Vagina (tissue), 2 donors: ENCODE measurements at regions not wholly inside any gene's neighbourhood (a gene's known extent, or its start where the extent isn't known, plus 50 kb on each side); places are given as distances from the start of the nearest gene placed in this dataset.

Experiments used
- DNase-seq, 2 donors: peaks; one replicate each; pipeline ENCODE4 v3.0.0-alpha.2; 2017; ENCODE audit errors: extremely low spot score in 2 of 2
- H3K27ac ChIP-seq: fragments of 200-600 bp; sonication (generic); one replicate; pipeline ENCODE4 v1.5.1; 2019
- H3K27me3 ChIP-seq: fragments of 200-600 bp; sonication (generic); one replicate; pipeline ENCODE4 v1.5.1; 2019
- H3K36me3 ChIP-seq, 2 donors: fragments of 200-600 bp; sonication (generic); one replicate each; pipeline ENCODE4 v1.5.1; 2017 to 2019
- H3K4me1 ChIP-seq: fragments of 200-600 bp; sonication (generic); one replicate; pipeline ENCODE4 v1.5.1; 2019
- H3K4me3 ChIP-seq, 2 donors: fragments of 200-600 bp; sonication (generic); 1 replicate in 1 of 2; 2 replicates in 1 of 2; pipeline ENCODE4 v1.5.1; 2016 to 2019
- H3K9me3 ChIP-seq: fragments of 200-600 bp; sonication (generic); one replicate; pipeline ENCODE4 v1.5.1; 2019
- CTCF ChIP-seq, 3 experiments: fragments of 450-650 bp in 2 of 3; fragments of 200-600 bp in 1 of 3; sonication (generic) in 1 of 3; IDR thresholded peaks; one replicate each; pipeline ENCODE4 v1.5.1; 2017 to 2019; ENCODE audit warnings: antibody characterized with exemption in 3 of 3, mild to moderate bottlenecking in 2 of 3, moderate library complexity in 2 of 3
- POLR2A ChIP-seq, 2 donors: fragments of 450-650 bp; IDR thresholded peaks; one replicate each; pipeline ENCODE4 v1.6.1; 2017; ENCODE audit warnings: antibody characterized with exemption in 2 of 2, mild to moderate bottlenecking in 2 of 2, moderate library complexity in 2 of 2
- POLR2AphosphoS5 ChIP-seq, 2 donors: sonication (generic); formaldehyde crosslinking; IDR thresholded peaks; one replicate each; pipeline ENCODE4 v1.9.0; 2017; ENCODE audit warnings: antibody characterized with exemption in 2 of 2, mild to moderate bottlenecking in 2 of 2, low read depth in 1 of 2; ENCODE audit not compliant: insufficient read depth in 1 of 2
- intact Hi-C: fragments of 100-400 bp; cut with DNase I; formaldehyde crosslinking; loops from one replicate; pipeline ENCODE4 v1.15.1; 2023

- DNase-seq: no peak
- intact Hi-C loops: no loop called here
- Histone ChIP-seq H3K27ac (no peak overlapping the region), H3K4me1 (no peaks in the 10 kb centered on the region), H3K27me3 (no peaks in the 10 kb centered on the region), H3K9me3 (no peaks in the 10 kb centered on the region), H3K4me3 (no peak overlapping the region), H3K36me3 (no peaks in the 10 kb centered on the region)
- no peak for TF ChIP-seq POLR2A (IDR thresholded peaks at IDR 0.05)
- no peak for TF ChIP-seq POLR2AphosphoS5 (IDR thresholded peaks at IDR 0.05; ENCODE audit: insufficient read depth in 1 of 2, low read depth in 1 of 2)
- TF ChIP-seq CTCF (IDR thresholded peaks at IDR 0.05): no peak
Observed at GRCh38 chr2:187274146-187274545, 173.9 kb downstream of the CALCRL start.

- TF ChIP-seq POLR2A (IDR thresholded peaks at IDR 0.05): no peak
- TF ChIP-seq CTCF (IDR thresholded peaks at IDR 0.05): no peak
- no peak for TF ChIP-seq POLR2AphosphoS5 (IDR thresholded peaks at IDR 0.05; ENCODE audit: insufficient read depth in 1 of 2, low read depth in 1 of 2)
- no peak for DNase-seq
- Histone ChIP-seq H3K36me3 (no peaks in the 10 kb centered on the region), H3K9me3 (no peaks in the 10 kb centered on the region), H3K27me3 (no peaks in the 10 kb centered on the region), H3K4me3 (no peak overlapping the region), H3K27ac (no peak overlapping the region), H3K4me1 (no peaks in the 10 kb centered on the region)
- intact Hi-C loops: no loop called here
Observed at GRCh38 chr2:187272255-187272654, 175.8 kb downstream of the CALCRL start.

- TF ChIP-seq POLR2A (IDR thresholded peaks at IDR 0.05): no peak
- no peak for TF ChIP-seq POLR2AphosphoS5 (IDR thresholded peaks at IDR 0.05; ENCODE audit: insufficient read depth in 1 of 2, low read depth in 1 of 2)
- no peak for TF ChIP-seq CTCF (IDR thresholded peaks at IDR 0.05)
- Histone ChIP-seq H3K27me3 (no peaks in the 10 kb centered on the region), H3K27ac (no peak overlapping the region), H3K4me3 (no peak overlapping the region), H3K36me3 (no peaks in the 10 kb centered on the region), H3K4me1 (no peaks in the 10 kb centered on the region), H3K9me3 (no peaks in the 10 kb centered on the region)
- no peak for DNase-seq
- intact Hi-C loops: no loop called here
Observed at GRCh38 chr2:187271825-187272224, 176.2 kb downstream of the CALCRL start.

GRCh38 chr2:187266645-187267044 lies 181.4 kb downstream of the CALCRL start:
- Histone ChIP-seq H3K27ac (no peak overlapping the region), H3K36me3 (no peaks in the 10 kb centered on the region), H3K27me3 (no peaks in the 10 kb centered on the region), H3K4me1 (no peaks in the 10 kb centered on the region), H3K4me3 (no peak overlapping the region), H3K9me3 (no peaks in the 10 kb centered on the region)
- DNase-seq: no peak
- intact Hi-C loops: loop anchor here (5.0 kb wide), 1 partner anchor 1044 kb away; no protein-coding TSS in a partner anchor
- TF ChIP-seq CTCF (IDR thresholded peaks at IDR 0.05): no peak
- TF ChIP-seq POLR2A (IDR thresholded peaks at IDR 0.05): no peak
- TF ChIP-seq POLR2AphosphoS5 (IDR thresholded peaks at IDR 0.05; ENCODE audit: insufficient read depth in 1 of 2, low read depth in 1 of 2): no peak

GRCh38 chr2:187266147-187266546 lies 181.9 kb downstream of the CALCRL start:
- Histone ChIP-seq H3K4me3 (no peak overlapping the region), H3K36me3 (no peaks in the 10 kb centered on the region), H3K4me1 (no peaks in the 10 kb centered on the region), H3K27me3 (no peaks in the 10 kb centered on the region), H3K27ac (no peak overlapping the region), H3K9me3 (no peaks in the 10 kb centered on the region)
- intact Hi-C loops: loop anchor here (5.0 kb wide), 1 partner anchor 1044 kb away; no protein-coding TSS in a partner anchor
- DNase-seq: no peak
- TF ChIP-seq POLR2A (IDR thresholded peaks at IDR 0.05) (no peak), CTCF (IDR thresholded peaks at IDR 0.05) (no peak), POLR2AphosphoS5 (IDR thresholded peaks at IDR 0.05; ENCODE audit: insufficient read depth in 1 of 2, low read depth in 1 of 2) (no peak)
